ENCODE measurements at regions not wholly inside any gene's neighbourhood (a gene's known extent, or its start where the extent isn't known, plus 50 kb on each side); places are given as distances from the start of the nearest gene placed in this dataset.

DNA sequence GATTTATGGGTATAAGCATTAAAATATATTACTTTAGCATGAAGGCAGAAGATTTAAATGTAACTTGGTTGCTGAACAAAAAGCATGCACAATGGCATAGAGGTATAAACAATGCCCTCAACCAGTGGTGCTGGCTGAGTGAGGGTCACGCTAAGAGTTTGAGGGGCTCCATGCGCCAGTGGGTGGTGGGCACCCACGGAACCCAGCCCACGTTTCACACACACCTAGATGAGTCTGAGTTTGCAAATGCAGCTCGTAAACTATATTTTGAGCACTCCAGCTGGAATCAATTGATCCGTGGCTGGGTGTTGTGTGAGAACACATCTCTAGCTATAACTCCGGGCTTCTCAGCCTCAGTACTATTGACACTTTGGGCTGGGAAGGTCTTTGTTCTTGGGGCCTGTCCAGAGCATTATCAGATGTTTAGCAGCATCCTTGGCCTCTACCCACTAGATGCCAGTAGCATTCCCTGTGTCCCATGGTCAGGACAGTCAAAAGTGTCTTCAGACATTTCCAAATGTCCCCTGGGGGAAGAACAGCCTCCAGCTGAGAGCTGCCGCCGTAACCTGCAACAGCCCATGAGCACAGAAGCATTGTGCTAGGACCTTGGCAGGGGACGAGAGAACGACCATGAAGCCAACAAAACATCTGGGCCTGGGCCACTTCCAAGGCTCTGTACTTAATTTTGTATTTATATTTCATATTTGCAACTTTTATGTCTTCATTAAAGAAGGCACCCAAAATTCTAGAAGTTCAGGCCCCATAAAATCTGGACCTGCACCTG, 108.1 kb upstream of the SOX1 start:
- intact Hi-C loops (cut with DNase I), result no loop called here

DNA sequence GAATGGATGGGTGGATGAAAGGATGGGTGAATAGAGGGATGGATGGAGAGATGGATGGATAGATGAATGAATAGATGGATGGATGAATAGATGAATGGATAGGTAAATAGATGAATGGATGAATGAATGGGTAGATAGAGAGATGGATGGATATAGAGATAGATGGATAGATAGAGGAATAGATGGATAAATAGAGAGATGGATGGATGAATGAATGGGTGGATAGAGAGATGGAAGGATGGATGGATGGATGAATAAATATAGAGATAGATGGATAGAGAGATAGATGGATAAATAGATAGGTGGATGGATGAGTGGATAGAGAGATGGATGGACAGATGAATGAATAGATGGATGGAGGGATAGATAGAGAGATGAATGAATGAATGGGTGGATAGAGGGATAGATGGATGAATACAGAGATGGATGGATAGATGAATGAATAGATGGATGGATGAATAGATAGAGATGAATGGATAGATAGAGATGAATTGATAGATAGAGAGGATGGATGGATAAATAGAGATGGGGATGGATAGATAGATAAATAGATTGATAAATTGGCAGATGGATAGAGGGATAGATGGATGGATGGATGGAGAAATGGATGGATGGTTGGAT, 106.7 kb upstream of the SOX1 start:
- intact Hi-C loops (cut with DNase I), result no loop called here
- no peak for DNase-seq (ENCODE audit: low spot score)

More for the DNA sequence above, 108.1 kb upstream of the SOX1 start:
- peak; percentile 50 for DNase-seq (ENCODE audit: low spot score)

DNA sequence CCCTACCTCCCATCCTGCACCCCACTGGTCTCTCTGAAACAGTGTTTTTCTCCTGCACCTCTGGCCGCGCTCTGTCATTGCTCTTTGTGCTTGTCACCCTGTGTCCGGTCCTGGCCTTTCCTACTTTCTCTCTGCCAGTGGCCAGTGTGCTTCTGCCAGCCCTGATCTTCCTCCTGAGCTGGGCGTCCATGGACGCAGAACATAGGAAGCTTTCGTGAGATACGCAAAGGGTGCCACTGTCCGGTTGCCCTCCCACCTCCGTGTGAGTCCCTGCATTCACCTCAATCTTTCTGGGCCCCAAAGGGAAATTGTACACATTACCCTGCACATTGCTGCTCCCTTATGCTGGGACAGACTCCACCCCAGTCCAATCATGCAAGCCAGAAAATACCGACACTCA, 105.7 kb upstream of the SOX1 start:
- peak; percentile 62 for DNase-seq (ENCODE audit: low spot score)

DNA sequence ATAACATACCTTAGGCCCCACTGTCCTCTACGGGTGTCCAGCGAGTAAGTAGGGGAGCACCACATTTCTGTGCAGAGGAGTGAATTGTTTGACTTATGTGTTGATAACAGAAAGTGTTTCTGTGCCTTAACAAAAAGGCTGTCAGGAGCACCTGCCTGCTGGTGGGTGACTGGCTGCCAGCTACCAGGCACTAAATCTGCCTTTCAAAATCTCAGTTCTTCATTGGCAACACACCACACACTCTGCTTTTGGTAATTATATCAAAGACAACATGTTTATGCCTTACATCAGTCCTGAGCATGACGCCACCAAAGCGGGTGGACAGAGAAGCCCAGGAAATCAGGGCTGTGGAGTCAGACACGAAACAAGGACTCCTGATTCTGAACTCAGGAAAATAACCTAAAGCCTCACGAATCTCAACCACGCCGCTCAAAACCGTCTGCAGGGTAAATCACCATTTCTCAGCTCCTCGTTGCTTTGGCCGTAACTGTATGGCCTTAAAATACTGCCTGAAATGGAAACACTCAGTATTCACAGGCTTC, 105.2 kb upstream of the SOX1 start:
- intact Hi-C loops (cut with DNase I), result no loop called here
- no peak for DNase-seq (ENCODE audit: low spot score)

More for the DNA sequence above, 105.7 kb upstream of the SOX1 start:
- intact Hi-C loops (cut with DNase I), result no loop called here

DNA sequence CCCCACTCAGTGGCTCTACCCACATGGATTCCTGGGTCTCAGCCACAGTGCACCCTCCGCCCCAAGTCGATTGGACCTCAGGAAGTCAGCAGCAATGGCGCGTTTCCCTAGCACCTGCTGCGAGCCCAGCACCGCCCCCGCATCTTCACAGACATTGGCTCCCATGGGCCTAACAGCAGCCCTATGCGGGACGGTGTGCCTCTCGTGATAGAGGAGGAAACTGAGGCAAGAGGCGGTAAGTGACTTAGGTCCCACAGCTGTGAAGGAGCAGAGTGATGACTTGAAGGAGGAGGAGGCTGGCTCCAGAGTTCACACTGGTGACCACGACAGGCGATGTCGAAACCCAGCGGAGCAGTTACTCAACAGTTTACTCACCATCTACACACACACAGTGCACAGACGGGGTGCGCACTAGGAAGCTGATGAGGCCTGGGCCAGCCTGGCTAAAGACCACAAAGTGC, 104.5 kb upstream of the SOX1 start:
- DNase-seq (ENCODE audit: low spot score), result peak; percentile 47
- intact Hi-C loops (cut with DNase I), result no loop called here

DNA sequence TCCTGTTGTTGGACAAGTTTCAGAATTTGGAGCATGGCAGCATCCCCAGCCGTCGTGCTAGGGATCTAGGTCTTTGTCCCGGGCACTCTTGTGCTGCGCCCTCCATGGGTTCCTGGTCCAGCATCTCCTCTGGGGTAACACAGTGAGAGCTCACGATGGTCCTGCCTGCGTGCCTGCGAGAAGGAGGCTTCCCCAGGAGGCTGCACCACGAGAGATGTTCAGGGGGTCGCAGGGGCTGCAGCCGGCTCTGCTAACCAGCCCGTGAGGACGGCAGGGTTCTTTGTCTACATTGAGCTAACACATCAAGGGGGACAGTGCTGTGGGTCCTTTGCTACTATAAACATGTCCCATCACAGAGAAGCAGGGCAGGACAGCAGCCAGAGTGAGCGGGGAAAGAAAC, 103.9 kb upstream of the SOX1 start:
- DNase-seq (ENCODE audit: low spot score), result peak; percentile 62
- intact Hi-C loops (cut with DNase I), result no loop called here

DNA sequence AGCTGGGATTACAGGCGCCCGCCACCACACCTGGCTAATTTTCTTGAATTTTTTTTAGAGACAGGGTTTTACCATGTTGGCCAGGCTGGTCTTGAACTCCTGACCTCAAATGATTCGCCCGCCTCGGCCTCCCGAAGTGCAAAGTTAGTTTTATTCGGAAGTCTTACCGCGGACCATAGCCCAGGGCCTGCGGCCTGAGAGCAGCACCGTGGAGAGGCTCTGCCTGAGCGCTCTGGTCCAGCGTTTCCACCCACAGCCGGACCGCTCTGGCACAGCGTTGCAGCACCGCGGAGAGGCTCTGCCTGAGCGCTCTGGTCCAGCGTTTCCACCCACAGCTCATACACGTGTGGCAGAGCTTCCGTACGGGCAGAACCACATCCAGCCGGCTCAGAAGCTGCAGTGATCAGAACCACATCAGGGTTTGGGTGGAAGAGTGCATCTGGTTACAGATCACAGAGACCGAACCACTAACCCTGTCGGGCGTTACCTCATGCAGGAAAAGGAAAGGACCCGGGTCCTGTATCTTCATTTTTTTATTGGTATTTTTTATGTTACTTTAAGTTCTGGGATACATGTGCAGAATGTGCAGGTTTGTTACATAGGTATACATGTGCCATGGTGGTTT, 102.4 kb upstream of the SOX1 start:
- DNase-seq (ENCODE audit: low spot score), result no peak
- intact Hi-C loops (cut with DNase I), result loop anchor here in 1 of 2 donors (5.0 kb wide), 1 partner anchor 188 kb away; no protein-coding TSS in a partner anchor

DNA sequence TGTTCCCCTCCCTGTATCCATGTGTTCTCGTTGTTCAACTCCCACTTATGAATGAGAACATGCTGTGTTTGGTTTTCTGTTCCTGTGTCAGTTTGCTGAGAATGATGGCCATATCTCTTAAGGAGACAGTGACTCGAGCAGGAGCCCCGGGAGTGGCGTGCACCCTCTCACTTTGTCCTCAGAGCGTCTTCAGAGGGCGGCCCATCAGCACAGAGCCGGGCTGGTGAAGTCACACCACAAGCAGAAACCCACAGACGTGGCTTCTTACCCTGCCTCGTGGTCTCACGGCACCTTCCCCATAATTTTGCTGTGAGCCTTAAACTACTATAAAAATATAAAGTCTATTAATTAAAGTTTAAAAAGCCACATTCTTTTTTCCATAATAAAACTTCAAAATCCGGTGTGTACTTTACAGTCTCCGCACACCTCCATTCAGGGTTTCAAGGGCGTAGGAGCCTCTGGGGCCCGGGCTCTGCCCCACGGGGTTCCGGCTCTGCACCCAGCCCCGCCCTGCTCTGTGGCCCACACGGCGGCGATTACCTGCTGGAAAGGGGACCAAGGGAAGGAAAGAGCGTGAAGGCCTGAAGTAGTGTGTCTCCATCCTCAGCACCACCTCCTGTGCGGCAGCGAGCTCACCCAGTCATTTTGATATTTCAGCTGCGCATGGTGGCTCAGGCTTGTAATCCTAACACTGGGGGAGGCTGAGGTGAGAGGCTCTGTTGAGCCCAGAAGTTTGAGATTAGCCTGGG, 101.3 kb upstream of the SOX1 start:
- DNase-seq (ENCODE audit: low spot score), result no peak

DNA sequence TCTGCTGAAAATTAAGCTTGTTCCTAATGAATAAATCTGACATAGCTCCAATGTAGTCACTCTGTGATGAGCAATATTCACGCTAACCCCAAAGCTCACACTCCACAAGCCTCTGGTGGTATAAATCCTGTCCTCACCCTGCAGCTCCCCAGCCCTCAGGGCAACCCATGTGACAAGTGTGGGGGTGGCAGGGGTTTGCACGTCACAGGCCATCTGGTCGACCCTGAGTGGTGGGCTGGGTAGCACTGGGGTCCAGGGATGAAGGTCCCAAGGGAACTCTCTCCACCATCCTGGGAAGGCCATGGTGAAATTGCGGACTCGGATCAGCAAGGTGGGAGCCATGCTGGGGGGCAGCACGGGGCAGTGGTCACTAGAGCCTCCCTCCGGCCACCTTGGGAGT, 100.0 kb upstream of the SOX1 start:
- no peak for DNase-seq (ENCODE audit: low spot score)
- intact Hi-C loops (cut with DNase I), result loop anchor here in 1 of 2 donors (5.0 kb wide), 1 partner anchor 185 kb away; no protein-coding TSS in a partner anchor

More for the DNA sequence above, 101.3 kb upstream of the SOX1 start:
- intact Hi-C loops (cut with DNase I), result loop anchor here in 1 of 2 donors (5.0 kb wide), 1 partner anchor 187 kb away; no protein-coding TSS in a partner anchor

DNA sequence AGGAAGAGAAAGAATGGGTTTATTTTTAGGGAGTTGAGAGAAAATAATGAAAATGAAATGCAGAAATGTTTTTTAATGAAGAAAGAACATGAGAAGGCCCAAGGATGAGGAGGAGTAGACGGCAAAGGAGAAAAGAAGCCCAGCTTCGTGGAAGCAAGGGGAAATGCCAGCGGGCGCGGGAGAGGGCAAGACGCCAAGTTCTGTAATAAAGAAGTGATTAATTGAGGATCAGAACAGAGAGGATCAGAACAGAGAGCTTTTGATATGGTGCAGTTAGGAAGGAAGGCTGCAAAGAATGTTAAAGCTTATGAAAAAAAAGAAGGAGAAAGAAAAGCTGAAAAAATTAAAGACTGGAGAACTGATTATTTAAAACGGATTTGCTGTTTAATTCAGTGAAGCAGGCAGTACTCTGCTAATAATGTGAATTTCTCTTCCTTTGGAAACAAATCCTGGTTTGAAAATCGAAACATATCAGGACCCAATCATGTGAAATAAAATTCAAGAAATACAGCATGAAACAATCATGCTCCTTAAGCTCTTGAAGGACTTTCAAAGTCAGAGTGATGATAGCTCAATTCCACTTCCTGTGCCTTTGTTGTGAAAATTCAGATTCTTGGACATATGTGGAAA, 99.3 kb upstream of the SOX1 start:
- intact Hi-C loops (cut with DNase I), result loop anchor here in 1 of 2 donors (5.0 kb wide), 1 partner anchor 185 kb away; no protein-coding TSS in a partner anchor
- DNase-seq (ENCODE audit: low spot score), result no peak

DNA sequence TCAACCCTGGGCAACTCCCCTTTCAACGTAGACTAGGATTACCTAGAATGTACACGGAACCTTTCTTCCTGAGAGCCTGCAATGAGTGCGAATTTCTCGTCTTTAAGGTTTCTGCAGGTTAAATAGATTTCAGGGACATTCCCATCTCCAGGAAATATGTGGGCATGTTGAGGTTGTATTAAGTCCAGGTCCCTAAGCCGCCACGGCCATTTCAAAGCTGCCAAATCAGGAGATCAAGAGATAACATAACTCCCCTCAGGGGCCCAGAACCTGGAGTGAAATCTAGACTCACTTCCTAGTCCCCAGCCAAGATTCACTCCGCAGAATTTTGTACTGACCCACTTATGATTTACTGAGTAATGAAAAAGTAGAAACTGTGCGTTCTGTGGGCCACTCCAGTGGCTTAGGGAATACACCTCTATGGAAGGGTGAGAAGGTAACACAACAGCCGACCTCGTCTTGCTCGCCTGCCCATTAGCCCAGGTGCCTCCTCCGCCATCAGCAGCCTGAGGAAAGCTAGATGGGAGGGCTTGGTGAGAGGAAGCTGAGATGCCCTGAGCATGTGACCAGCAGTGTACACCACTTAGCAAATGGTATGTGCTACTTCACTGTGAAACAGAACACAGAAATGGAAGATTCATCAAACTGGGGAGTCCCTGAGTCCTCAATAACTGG, 98.5 kb upstream of the SOX1 start:
- intact Hi-C loops (cut with DNase I), result loop anchor here in 1 of 2 donors (5.0 kb wide), 1 partner anchor 184 kb away; no protein-coding TSS in a partner anchor
- no peak for DNase-seq (ENCODE audit: low spot score)

DNA sequence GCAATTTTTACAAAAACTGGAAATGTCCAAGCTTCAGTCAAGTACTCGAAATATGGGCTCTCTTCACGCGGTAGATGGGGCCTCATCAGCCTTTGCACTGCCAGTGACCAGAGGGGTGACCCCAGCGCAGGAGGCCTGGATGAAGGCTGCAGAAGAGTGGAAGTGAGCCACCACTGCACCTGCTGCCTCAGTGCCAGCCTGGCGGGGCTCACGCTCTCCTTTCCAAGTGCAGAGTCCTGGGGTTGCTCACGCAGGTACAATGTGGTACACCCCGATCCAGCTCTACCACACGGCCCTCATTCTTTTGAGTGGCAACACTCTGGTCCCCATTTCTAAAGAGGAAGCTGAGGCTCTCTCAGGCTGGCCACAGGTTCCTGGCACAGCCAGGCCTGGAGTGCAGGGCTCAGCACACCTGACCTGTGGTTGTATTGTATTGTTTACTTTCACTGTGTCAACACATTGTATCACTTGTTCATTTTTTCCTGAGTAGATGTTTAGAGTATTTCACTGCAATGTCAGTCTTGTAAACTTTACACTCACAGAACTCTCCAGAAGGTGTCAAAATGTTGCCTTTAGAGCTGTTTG, 97.3 kb upstream of the SOX1 start:
- DNase-seq (ENCODE audit: low spot score), result no peak
- intact Hi-C loops (cut with DNase I), result loop anchor here in 1 of 2 donors (5.0 kb wide), 1 partner anchor 183 kb away; no protein-coding TSS in a partner anchor

DNA sequence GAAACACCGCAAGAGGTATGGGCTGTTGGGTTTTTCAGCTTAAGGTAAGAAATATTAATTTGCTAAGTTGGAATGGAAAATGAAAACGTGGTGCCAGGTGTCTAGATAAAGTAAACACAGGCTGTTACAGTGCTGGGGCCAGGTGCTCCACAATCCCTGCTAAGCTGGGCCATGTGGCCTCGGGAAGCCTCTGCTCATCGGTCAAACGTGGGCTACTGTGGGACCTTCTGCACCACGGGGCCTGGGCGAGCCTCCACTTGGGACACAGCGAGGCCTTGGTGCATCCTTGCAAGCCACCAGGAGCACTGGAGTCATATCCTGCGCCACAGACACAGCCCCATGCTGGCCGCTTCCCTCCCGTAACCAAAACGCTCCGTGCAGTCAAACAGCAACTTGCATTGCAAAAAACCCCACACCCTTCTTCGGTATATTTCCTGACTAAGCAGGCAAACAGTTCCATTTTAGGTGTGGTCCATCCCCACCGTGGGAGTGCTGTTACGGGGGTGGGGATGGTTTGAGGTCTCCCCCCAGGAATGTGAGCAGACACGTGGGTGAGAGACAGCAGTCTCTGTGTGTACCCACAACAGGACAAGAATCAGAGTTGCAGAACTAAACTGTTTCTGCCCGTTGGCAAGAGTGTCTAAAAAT, 96.3 kb upstream of the SOX1 start:
- intact Hi-C loops (cut with DNase I), result no loop called here
- DNase-seq (ENCODE audit: low spot score), result no peak

DNA sequence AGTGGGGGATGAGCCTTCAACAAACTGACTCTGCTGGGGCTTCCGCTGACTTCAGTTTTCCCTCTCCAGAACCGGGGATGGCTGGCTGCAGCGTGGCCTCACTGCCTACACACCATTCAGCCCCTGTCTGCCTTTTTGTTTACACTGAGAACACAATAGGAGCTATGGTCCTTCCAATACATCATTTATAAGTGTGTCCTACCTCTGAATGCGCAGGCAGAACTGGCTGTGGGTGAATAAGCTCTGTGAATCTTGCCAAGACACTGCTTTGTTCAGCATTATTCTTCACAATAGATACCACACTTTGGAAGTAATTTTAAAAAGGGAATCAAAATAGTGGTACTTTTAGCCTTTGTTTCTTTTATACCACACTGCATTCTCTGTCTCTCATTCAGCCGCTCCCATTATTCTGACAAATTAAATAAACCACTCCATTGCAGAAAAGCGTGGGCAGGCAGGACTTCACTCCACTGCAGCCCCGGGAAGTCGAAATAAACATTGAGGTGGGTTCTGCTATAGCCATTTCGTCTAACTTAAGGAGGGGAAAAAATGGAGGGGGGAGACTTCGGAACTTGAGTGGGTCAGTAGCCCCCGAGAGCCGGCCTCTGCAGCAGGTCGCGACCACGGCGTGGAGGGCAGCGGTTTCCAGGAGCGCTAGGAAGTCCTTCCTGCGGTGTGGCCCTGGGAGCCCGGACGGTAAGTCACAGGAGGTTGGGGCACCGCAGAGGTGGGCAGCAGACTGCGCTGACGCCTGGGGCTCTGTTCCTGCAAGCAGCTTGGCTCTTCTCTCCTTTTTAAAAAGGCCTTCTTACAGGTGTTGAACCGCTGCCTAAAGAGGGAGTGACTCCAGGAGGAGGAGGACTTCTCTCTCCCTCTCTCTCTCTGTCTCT, 94.8 kb upstream of the SOX1 start:
- intact Hi-C loops (cut with DNase I), result no loop called here
- no peak for DNase-seq (ENCODE audit: low spot score)

DNA sequence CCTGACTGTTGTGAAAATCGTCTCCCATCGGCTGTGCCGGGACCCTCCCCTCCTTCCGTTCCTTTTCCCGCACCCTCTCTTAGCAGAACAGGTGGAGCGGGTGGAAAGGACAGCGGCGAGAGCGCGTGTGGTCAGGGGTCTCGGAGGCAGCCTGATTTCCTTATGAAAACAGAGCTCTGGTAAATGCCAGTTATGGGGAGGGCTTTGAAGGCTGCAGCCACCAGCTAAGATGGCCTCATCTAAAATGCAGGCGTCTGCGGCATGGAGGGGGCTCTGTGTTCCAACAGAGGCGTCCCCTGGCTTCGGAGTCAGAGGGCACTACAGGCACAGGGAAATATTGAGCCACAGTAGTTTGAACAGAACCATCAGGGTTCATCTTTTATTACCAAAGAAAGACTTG, 93.8 kb upstream of the SOX1 start:
- intact Hi-C loops (cut with DNase I), result no loop called here
- DNase-seq (ENCODE audit: low spot score), result no peak

DNA sequence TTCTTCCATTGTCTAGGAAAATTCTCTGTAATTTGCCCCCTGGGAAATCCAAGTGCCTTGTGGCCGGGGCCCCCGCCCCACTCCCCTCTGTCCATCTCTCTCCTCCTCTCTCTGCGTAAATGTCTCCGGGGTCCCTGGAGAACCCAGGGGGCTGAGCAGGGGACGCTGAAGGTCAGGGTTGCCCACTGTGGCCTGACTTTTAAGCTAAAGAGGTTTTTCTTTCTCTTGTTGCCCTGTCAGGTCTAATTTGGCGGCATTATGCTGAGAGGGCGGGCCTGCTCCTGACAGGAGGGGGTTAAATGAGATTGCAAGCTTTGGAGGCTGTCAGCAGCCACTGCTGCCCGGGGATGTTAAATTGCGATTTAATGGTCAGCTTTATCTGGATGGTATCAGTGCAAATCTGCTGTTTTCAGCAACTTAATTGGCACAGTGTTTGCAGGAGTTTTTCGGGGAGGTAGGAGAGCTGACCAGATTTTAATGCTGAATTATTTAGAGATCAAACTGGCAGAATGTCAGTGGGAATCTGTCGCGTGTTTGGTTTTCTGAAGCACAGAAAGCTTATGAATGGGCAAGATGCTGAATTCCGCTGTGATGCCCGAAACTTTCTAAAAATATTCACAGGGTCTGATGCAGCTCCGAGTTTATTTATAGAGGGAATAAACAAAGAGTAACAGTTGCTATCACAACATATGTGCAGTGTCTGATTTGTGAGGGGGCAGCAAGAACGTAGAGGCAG, 93.2 kb upstream of the SOX1 start:
- intact Hi-C loops (cut with DNase I), result no loop called here
- DNase-seq (ENCODE audit: low spot score), result no peak
